Mammary epithelial cell (primary cell): ENCODE measurements at regions not wholly inside any gene's neighbourhood (a gene's known extent, or its start where the extent isn't known, plus 50 kb on each side); places are given as distances from the start of the nearest gene placed in this dataset.
"Not testable (repeated sequence)": the region's sequence is repeated elsewhere in the genome, so short reads cannot be mapped to it uniquely, and the experiment has no call there.

Experiments
- EZH2 ChIP-seq: IDR thresholded peaks from 2 replicates; pipeline ENCODE4 v1.6.1; 2012; ENCODE audit warnings: low read length, inconsistent platforms, borderline replicate concordance
- TF ChIP-seq, protein P1 (sequence below), 2 donors: IDR thresholded peaks in 1 of 2; conservative IDR thresholded peaks in 1 of 2; 2 replicates each; pipeline ENCODE4 v1.5.1; 2011 to 2012; ENCODE audit warnings: inconsistent platforms in 2 of 2, low read length in 2 of 2, mild to moderate bottlenecking in 2 of 2, control low read depth in 1 of 2, low read depth in 1 of 2; ENCODE audit not compliant: insufficient read depth in 1 of 2; ENCODE audit errors: extremely low read depth in 1 of 2

DNA sequence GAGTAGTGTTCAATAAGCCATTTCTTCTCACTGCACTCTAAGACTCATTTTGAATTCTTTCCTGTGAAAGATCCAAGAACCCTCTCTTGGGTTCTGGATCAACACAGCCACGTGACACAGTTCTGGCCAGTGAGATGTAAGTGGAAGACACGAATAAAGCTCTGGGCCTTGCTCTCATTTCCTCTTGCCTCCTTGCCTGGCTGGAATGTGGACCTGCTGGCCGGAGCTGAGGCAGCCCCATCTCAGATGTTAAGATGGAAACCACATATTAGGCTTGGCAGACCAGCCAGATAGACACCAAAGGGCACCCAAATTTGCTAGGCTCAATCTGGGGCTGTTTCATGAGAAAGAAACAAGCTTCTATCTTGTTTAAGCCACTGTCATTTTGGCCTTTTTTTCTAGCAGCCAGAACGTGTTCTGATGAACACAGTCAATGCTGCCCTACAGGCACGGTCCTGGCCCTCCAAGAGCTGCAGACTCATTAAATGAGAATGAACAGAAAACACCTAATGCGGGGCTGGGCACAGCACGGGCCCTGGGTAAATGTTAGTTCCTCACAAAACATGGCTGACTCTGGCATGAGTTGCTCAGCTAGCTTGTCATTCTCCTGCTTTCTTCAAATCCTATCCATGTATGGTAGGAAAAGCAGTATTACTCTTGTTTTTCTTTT is 155.1 kb downstream of the OR4M2 start:
- TF ChIP-seq, protein P1, sequence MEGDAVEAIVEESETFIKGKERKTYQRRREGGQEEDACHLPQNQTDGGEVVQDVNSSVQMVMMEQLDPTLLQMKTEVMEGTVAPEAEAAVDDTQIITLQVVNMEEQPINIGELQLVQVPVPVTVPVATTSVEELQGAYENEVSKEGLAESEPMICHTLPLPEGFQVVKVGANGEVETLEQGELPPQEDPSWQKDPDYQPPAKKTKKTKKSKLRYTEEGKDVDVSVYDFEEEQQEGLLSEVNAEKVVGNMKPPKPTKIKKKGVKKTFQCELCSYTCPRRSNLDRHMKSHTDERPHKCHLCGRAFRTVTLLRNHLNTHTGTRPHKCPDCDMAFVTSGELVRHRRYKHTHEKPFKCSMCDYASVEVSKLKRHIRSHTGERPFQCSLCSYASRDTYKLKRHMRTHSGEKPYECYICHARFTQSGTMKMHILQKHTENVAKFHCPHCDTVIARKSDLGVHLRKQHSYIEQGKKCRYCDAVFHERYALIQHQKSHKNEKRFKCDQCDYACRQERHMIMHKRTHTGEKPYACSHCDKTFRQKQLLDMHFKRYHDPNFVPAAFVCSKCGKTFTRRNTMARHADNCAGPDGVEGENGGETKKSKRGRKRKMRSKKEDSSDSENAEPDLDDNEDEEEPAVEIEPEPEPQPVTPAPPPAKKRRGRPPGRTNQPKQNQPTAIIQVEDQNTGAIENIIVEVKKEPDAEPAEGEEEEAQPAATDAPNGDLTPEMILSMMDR (conservative IDR thresholded peaks at IDR 0.05 in 1 of 2, IDR thresholded peaks at IDR 0.05 in 1 of 2; ENCODE audit: extremely low read depth in 1 of 2, insufficient read depth in 1 of 2, low read depth in 1 of 2, low read length in 2 of 2), result not testable (repeated sequence)
- not testable (repeated sequence) for TF ChIP-seq EZH2
